ENCODE measurements at regions not wholly inside any gene's neighbourhood (a gene's known extent, or its start where the extent isn't known, plus 50 kb on each side); places are given as distances from the start of the nearest gene placed in this dataset.

GRCh38 chr2:142586693-142587580 is 290.5 kb upstream of the KYNU start:
- no peak for DNase-seq (ENCODE audit: extremely low spot score)
- no peak for TF ChIP-seq FOXA1 (IDR thresholded peaks at IDR 0.05)
- no peak for TF ChIP-seq L3MBTL2 (conservative IDR thresholded peaks at IDR 0.05)
- no peak for TF ChIP-seq ELF4 (IDR thresholded peaks at IDR 0.05)
- no peak for TF ChIP-seq SP1 (IDR thresholded peaks at IDR 0.05)
- no peak for TF ChIP-seq BHLHE40 (IDR thresholded peaks at IDR 0.05; ENCODE audit: borderline replicate concordance)
- TF ChIP-seq FOXM1 (IDR thresholded peaks at IDR 0.05; ENCODE audit: borderline replicate concordance): no peak
- no peak for TF ChIP-seq HDGF (IDR thresholded peaks at IDR 0.05; ENCODE audit: borderline replicate concordance)
- TF ChIP-seq NFRKB (IDR thresholded peaks at IDR 0.05): no peak
- TF ChIP-seq SUZ12 (IDR thresholded peaks at IDR 0.05): no peak
- no peak for TF ChIP-seq LEF1 (IDR thresholded peaks at IDR 0.05; ENCODE audit: borderline replicate concordance)
- no peak for TF ChIP-seq FOXK2 (IDR thresholded peaks at IDR 0.05)
- no peak for TF ChIP-seq ARNT (IDR thresholded peaks at IDR 0.05)
- no peak for TF ChIP-seq CTBP1 (IDR thresholded peaks at IDR 0.05; ENCODE audit: borderline replicate concordance)
- no peak for TF ChIP-seq ZNF384 (IDR thresholded peaks at IDR 0.05)
- TF ChIP-seq TARDBP (IDR thresholded peaks at IDR 0.05): no peak
- no peak for TF ChIP-seq PKNOX1 (IDR thresholded peaks at IDR 0.05)
- POLR2A ChIA-PET: no interaction called here
- CTCF ChIA-PET: interaction anchor here (0.6 kb wide), 1 partner anchor 404 kb away, joined by 3 read pairs; no protein-coding TSS in a partner anchor

GRCh38 chr2:142585785-142586184 is 291.7 kb upstream of the KYNU start:
- DNase-seq (ENCODE audit: extremely low spot score): no peak
- CTCF ChIA-PET: no interaction called here
- TF ChIP-seq ELF4 (IDR thresholded peaks at IDR 0.05): no peak
- TF ChIP-seq BHLHE40 (IDR thresholded peaks at IDR 0.05; ENCODE audit: borderline replicate concordance): no peak
- TF ChIP-seq SUZ12 (IDR thresholded peaks at IDR 0.05): no peak
- TF ChIP-seq FOXK2 (IDR thresholded peaks at IDR 0.05): no peak
- TF ChIP-seq NFRKB (IDR thresholded peaks at IDR 0.05): no peak
- no peak for TF ChIP-seq LEF1 (IDR thresholded peaks at IDR 0.05; ENCODE audit: borderline replicate concordance)
- no peak for TF ChIP-seq HDGF (IDR thresholded peaks at IDR 0.05; ENCODE audit: borderline replicate concordance)
- no peak for TF ChIP-seq FOXA1 (IDR thresholded peaks at IDR 0.05)
- TF ChIP-seq TARDBP (IDR thresholded peaks at IDR 0.05): no peak
- TF ChIP-seq SP1 (IDR thresholded peaks at IDR 0.05): no peak
- no peak for TF ChIP-seq ARNT (IDR thresholded peaks at IDR 0.05)
- no peak for TF ChIP-seq FOXM1 (IDR thresholded peaks at IDR 0.05; ENCODE audit: borderline replicate concordance)
- POLR2A ChIA-PET: no interaction called here

- DNase-seq (ENCODE audit: extremely low spot score): no peak
- ChIA-PET POLR2A (no interaction called here), CTCF (no interaction called here)
- TF ChIP-seq ELF4 (IDR thresholded peaks at IDR 0.05): no peak
- no peak for TF ChIP-seq ZNF384 (IDR thresholded peaks at IDR 0.05)
- no peak for TF ChIP-seq BHLHE40 (IDR thresholded peaks at IDR 0.05; ENCODE audit: borderline replicate concordance)
- no peak for TF ChIP-seq LEF1 (IDR thresholded peaks at IDR 0.05; ENCODE audit: borderline replicate concordance)
- no peak for TF ChIP-seq SP1 (IDR thresholded peaks at IDR 0.05)
- no peak for TF ChIP-seq FOXK2 (IDR thresholded peaks at IDR 0.05)
- no peak for TF ChIP-seq HDGF (IDR thresholded peaks at IDR 0.05; ENCODE audit: borderline replicate concordance)
Observed at GRCh38 chr2:142582317-142582716, 295.1 kb upstream of the KYNU start.

- POLR2A ChIA-PET: no interaction called here
- no peak for DNase-seq (ENCODE audit: extremely low spot score)
- CTCF ChIA-PET: no interaction called here
- no peak for TF ChIP-seq BHLHE40 (IDR thresholded peaks at IDR 0.05; ENCODE audit: borderline replicate concordance)
- no peak for TF ChIP-seq LEF1 (IDR thresholded peaks at IDR 0.05; ENCODE audit: borderline replicate concordance)
- no peak for TF ChIP-seq HDGF (IDR thresholded peaks at IDR 0.05; ENCODE audit: borderline replicate concordance)
- no peak for TF ChIP-seq FOXA1 (IDR thresholded peaks at IDR 0.05)
- TF ChIP-seq ZNF384 (IDR thresholded peaks at IDR 0.05): no peak
- TF ChIP-seq SUZ12 (IDR thresholded peaks at IDR 0.05): no peak
- no peak for TF ChIP-seq ARNT (IDR thresholded peaks at IDR 0.05)
- TF ChIP-seq L3MBTL2 (conservative IDR thresholded peaks at IDR 0.05): no peak
- no peak for TF ChIP-seq FOXM1 (IDR thresholded peaks at IDR 0.05; ENCODE audit: borderline replicate concordance)
- TF ChIP-seq ELF4 (IDR thresholded peaks at IDR 0.05): no peak
- TF ChIP-seq FOXK2 (IDR thresholded peaks at IDR 0.05): no peak
- no peak for TF ChIP-seq NFRKB (IDR thresholded peaks at IDR 0.05)
Observed at GRCh38 chr2:142581491-142581890, 296.0 kb upstream of the KYNU start.

GRCh38 chr2:142580691-142581090 is 296.8 kb upstream of the KYNU start:
- ChIA-PET POLR2A (no interaction called here), CTCF (no interaction called here)
- no peak for TF ChIP-seq FOXK2 (IDR thresholded peaks at IDR 0.05)
- TF ChIP-seq SUZ12 (IDR thresholded peaks at IDR 0.05): no peak
- no peak for TF ChIP-seq FOXM1 (IDR thresholded peaks at IDR 0.05; ENCODE audit: borderline replicate concordance)
- DNase-seq (ENCODE audit: extremely low spot score): no peak

- TF ChIP-seq SUZ12 (IDR thresholded peaks at IDR 0.05) (no peak), L3MBTL2 (conservative IDR thresholded peaks at IDR 0.05) (no peak), FOXK2 (IDR thresholded peaks at IDR 0.05) (no peak), PKNOX1 (IDR thresholded peaks at IDR 0.05) (no peak), TARDBP (IDR thresholded peaks at IDR 0.05) (no peak), HDGF (IDR thresholded peaks at IDR 0.05; ENCODE audit: borderline replicate concordance) (no peak), CTBP1 (IDR thresholded peaks at IDR 0.05; ENCODE audit: borderline replicate concordance) (no peak), ARNT (IDR thresholded peaks at IDR 0.05) (no peak), LEF1 (IDR thresholded peaks at IDR 0.05; ENCODE audit: borderline replicate concordance) (no peak)
- POLR2A ChIA-PET: no interaction called here
- no peak for DNase-seq (ENCODE audit: extremely low spot score)
- CTCF ChIA-PET: no interaction called here
Observed at GRCh38 chr2:142575561-142575960, 301.9 kb upstream of the KYNU start.

- ChIA-PET POLR2A (no interaction called here), CTCF (no interaction called here)
- DNase-seq (ENCODE audit: extremely low spot score): no peak
- TF ChIP-seq CTBP1 (IDR thresholded peaks at IDR 0.05; ENCODE audit: borderline replicate concordance) (no peak), FOXA1 (IDR thresholded peaks at IDR 0.05) (no peak), NFRKB (IDR thresholded peaks at IDR 0.05) (no peak), LEF1 (IDR thresholded peaks at IDR 0.05; ENCODE audit: borderline replicate concordance) (no peak), BHLHE40 (IDR thresholded peaks at IDR 0.05; ENCODE audit: borderline replicate concordance) (no peak), TARDBP (IDR thresholded peaks at IDR 0.05) (no peak), PKNOX1 (IDR thresholded peaks at IDR 0.05) (no peak), SP1 (IDR thresholded peaks at IDR 0.05) (no peak), HDGF (IDR thresholded peaks at IDR 0.05; ENCODE audit: borderline replicate concordance) (no peak), L3MBTL2 (conservative IDR thresholded peaks at IDR 0.05) (no peak), FOXM1 (IDR thresholded peaks at IDR 0.05; ENCODE audit: borderline replicate concordance) (no peak), ELF4 (IDR thresholded peaks at IDR 0.05) (no peak), ARNT (IDR thresholded peaks at IDR 0.05) (no peak), SUZ12 (IDR thresholded peaks at IDR 0.05) (no peak), ZNF384 (IDR thresholded peaks at IDR 0.05) (no peak), FOXK2 (IDR thresholded peaks at IDR 0.05) (no peak)
Observed at GRCh38 chr2:142574388-142574787, 303.1 kb upstream of the KYNU start.
